ENCODE measurements at regions not wholly inside any gene's neighbourhood (a gene's known extent, or its start where the extent isn't known, plus 50 kb on each side); places are given as distances from the start of the nearest gene placed in this dataset.
A peak's percentile ranks its signal among the peaks of the same experiment; 100 is the strongest.

DNA sequence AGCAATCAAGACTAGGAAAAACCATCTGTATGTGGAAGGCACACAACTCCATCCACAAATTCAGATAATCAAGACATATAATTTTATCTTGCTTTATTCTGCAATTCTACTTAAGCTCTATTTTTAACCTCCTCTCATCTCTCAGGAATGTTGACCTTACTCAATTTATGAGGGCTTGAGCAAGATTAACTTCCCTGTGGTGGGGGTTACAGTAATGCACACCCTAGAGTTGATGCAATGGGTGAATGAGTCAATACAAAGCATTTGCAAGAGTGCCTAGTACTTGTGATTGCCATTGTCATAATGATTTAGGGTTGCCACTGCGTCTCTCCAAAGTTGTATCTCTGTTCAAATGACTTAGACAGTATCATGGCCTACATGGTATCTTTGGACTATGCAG lies 1598.4 kb upstream of the TMEM132C start:
- no peak for ATAC-seq
- H3K27ac Mint-ChIP-seq: no peak overlapping the region

GRCh38 chr12:126668961-126669360 lies 1598.0 kb upstream of the TMEM132C start:
- ATAC-seq: no peak
- H3K36me3 Mint-ChIP-seq (ENCODE audit: low read depth): no peaks in the 10 kb centered on the region
- H3K9me3 Mint-ChIP-seq: no peaks in the 10 kb centered on the region
- H3K4me1 Mint-ChIP-seq: no peaks in the 10 kb centered on the region
- no peak overlapping the region for H3K4me3 Mint-ChIP-seq
- H3K27ac Mint-ChIP-seq: no peak overlapping the region
- H3K27me3 Mint-ChIP-seq: no peaks in the 10 kb centered on the region
- DNase-seq: no peak

More for the DNA sequence above, 1598.4 kb upstream of the TMEM132C start:
- H3K36me3 Mint-ChIP-seq (ENCODE audit: low read depth): no peaks in the 10 kb centered on the region
- H3K9me3 Mint-ChIP-seq: no peaks in the 10 kb centered on the region
- no peaks in the 10 kb centered on the region for H3K27me3 Mint-ChIP-seq
- H3K4me1 Mint-ChIP-seq: no peaks in the 10 kb centered on the region
- H3K4me3 Mint-ChIP-seq: no peak overlapping the region
- DNase-seq: no peak

GRCh38 chr12:126676434-126676833 lies 1590.5 kb upstream of the TMEM132C start:
- no peaks in the 10 kb centered on the region for H3K4me1 Mint-ChIP-seq
- no peak overlapping the region for H3K4me3 Mint-ChIP-seq
- no peak for DNase-seq
- H3K9me3 Mint-ChIP-seq: no peaks in the 10 kb centered on the region
- no peaks in the 10 kb centered on the region for H3K27me3 Mint-ChIP-seq
- no peak for ATAC-seq
- no peaks in the 10 kb centered on the region for H3K36me3 Mint-ChIP-seq (ENCODE audit: low read depth)
- H3K27ac Mint-ChIP-seq: no peak overlapping the region

GRCh38 chr12:126681676-126682075 lies 1585.3 kb upstream of the TMEM132C start:
- DNase-seq (no peak), ATAC-seq (no peak)
- H3K4me3 Mint-ChIP-seq: no peak overlapping the region
- no peaks in the 10 kb centered on the region for H3K4me1 Mint-ChIP-seq
- no peaks in the 10 kb centered on the region for H3K36me3 Mint-ChIP-seq (ENCODE audit: low read depth)
- H3K9me3 Mint-ChIP-seq: peaks cover 8% of the 10 kb centered on the region
- no peaks in the 10 kb centered on the region for H3K27me3 Mint-ChIP-seq
- H3K27ac Mint-ChIP-seq: no peak overlapping the region

- H3K4me1 Mint-ChIP-seq: no peaks in the 10 kb centered on the region
- no peak overlapping the region for H3K4me3 Mint-ChIP-seq
- H3K36me3 Mint-ChIP-seq (ENCODE audit: low read depth): no peaks in the 10 kb centered on the region
- no peak for DNase-seq
- H3K27me3 Mint-ChIP-seq: no peaks in the 10 kb centered on the region
- no peak for ATAC-seq
- no peak overlapping the region for H3K27ac Mint-ChIP-seq
- H3K9me3 Mint-ChIP-seq: peaks cover 8% of the 10 kb centered on the region
Observed at GRCh38 chr12:126684703-126685102, 1582.3 kb upstream of the TMEM132C start.

DNA sequence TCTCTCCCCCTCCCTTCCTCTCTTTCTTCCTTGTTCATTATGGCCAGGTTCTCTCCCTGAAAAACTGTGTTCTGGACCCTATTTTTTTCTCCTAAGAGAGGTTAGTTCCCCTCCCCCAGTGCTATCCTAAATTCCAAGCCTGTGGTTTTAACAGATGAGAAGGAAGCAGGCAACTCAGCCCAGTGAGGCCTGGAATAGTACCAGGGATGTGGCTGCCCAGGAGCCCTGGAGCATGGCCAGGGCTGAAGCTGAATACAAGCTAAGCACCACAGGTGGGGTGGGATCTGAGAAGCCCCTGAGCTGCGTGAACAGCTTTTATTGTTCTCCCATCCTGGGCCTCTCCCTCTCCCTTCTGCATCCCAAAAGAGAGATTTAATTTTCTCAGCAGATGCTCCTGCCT lies 1581.3 kb upstream of the TMEM132C start:
- H3K27me3 Mint-ChIP-seq: no peaks in the 10 kb centered on the region
- DNase-seq (no peak), ATAC-seq (no peak)
- no peaks in the 10 kb centered on the region for H3K36me3 Mint-ChIP-seq (ENCODE audit: low read depth)
- H3K4me3 Mint-ChIP-seq: no peak overlapping the region
- no peak overlapping the region for H3K27ac Mint-ChIP-seq
- no peaks in the 10 kb centered on the region for H3K4me1 Mint-ChIP-seq
- peaks cover 8% of the 10 kb centered on the region for H3K9me3 Mint-ChIP-seq

DNA sequence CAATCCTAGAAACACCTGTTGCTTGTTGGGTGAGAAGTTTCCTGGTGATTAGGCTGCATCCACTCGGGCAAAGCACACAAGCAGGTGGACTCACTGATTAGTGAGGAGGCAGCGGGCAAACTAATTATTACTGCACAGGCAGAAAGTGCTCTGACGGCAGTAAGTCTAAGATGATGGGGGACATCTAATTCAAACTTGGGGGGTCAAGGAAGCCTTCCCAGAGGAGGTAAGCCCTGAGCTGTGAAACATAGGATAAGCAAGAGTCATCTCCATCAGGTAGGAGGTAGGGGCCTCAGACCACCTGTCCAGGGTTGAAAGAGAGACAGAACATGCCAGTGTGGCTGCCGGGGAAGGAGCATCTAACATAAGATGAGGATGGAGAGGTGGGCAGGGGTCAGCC lies 1578.4 kb upstream of the TMEM132C start:
- DNase-seq (no peak), ATAC-seq (no peak)
- Mint-ChIP-seq H3K36me3 (ENCODE audit: low read depth) (no peaks in the 10 kb centered on the region), H3K27me3 (no peaks in the 10 kb centered on the region), H3K9me3 (peaks cover 5% of the 10 kb centered on the region), H3K4me3 (no peak overlapping the region), H3K4me1 (no peaks in the 10 kb centered on the region), H3K27ac (no peak overlapping the region)

GRCh38 chr12:126700096-126700495 lies 1566.9 kb upstream of the TMEM132C start:
- H3K4me3 Mint-ChIP-seq: no peak overlapping the region
- no peak for DNase-seq
- no peaks in the 10 kb centered on the region for H3K36me3 Mint-ChIP-seq (ENCODE audit: low read depth)
- H3K4me1 Mint-ChIP-seq: no peaks in the 10 kb centered on the region
- no peak for ATAC-seq
- H3K27ac Mint-ChIP-seq: no peak overlapping the region
- no peaks in the 10 kb centered on the region for H3K27me3 Mint-ChIP-seq
- H3K9me3 Mint-ChIP-seq: peaks cover 3% of the 10 kb centered on the region

DNA sequence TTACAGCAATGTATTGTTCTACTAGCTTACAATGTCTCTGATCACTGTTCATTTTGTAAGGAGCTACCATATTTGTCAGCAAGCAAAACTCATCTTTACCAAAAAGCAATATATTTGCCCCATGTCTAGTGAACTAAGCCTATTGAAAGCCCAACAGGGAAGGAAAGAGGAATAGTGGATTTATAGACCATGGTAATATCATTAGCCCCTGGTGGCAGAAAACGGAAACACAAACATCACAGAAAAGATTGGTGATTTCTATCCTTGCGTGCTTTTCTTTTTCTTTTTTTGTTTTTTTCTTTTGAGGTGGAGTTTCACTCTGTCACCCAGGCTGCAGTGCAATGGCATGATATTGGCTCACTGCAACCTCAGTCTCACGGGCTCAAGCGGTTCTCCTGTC lies 1562.4 kb upstream of the TMEM132C start:
- Mint-ChIP-seq H3K9me3 (peaks cover 9% of the 10 kb centered on the region), H3K36me3 (ENCODE audit: low read depth) (no peaks in the 10 kb centered on the region), H3K4me1 (peaks cover 3% of the 10 kb centered on the region), H3K4me3 (no peak overlapping the region), H3K27me3 (no peaks in the 10 kb centered on the region), H3K27ac (no peak overlapping the region)
- DNase-seq (no peak), ATAC-seq (no peak)

DNA sequence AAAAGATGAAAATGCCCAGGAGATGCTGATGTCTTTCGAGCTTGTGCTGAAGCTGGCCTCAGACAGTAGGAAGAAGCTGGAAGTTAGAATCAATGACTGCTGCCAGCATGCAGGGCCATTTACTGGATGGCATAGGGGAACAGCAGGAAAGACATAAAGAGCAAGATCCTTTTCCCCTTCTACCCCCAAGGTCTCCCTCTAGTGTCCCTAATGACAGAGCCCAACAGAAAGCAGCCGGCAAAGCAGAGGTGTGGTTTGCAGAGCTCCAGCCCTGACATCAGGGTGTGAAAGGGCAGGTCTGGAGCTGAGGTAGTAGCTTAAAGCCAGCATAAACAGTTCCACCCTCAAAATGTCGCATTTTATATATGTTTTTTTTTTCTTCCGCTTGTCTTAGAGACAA lies 1560.7 kb upstream of the TMEM132C start:
- DNase-seq (no peak), ATAC-seq (no peak)
- no peak overlapping the region for H3K27ac Mint-ChIP-seq
- H3K4me3 Mint-ChIP-seq: no peak overlapping the region
- no peaks in the 10 kb centered on the region for H3K36me3 Mint-ChIP-seq (ENCODE audit: low read depth)
- H3K27me3 Mint-ChIP-seq: no peaks in the 10 kb centered on the region
- H3K4me1 Mint-ChIP-seq: peaks cover 3% of the 10 kb centered on the region
- peaks cover 5% of the 10 kb centered on the region for H3K9me3 Mint-ChIP-seq

GRCh38 chr12:126708492-126708896 lies 1558.5 kb upstream of the TMEM132C start:
- H3K4me1 Mint-ChIP-seq: peaks cover 3% of the 10 kb centered on the region
- H3K36me3 Mint-ChIP-seq (ENCODE audit: low read depth): no peaks in the 10 kb centered on the region
- no peaks in the 10 kb centered on the region for H3K27me3 Mint-ChIP-seq
- DNase-seq (no peak), ATAC-seq (peak; percentile 59)
- H3K27ac Mint-ChIP-seq: no peak overlapping the region
- no peak overlapping the region for H3K4me3 Mint-ChIP-seq
- H3K9me3 Mint-ChIP-seq: peaks cover 5% of the 10 kb centered on the region

DNA sequence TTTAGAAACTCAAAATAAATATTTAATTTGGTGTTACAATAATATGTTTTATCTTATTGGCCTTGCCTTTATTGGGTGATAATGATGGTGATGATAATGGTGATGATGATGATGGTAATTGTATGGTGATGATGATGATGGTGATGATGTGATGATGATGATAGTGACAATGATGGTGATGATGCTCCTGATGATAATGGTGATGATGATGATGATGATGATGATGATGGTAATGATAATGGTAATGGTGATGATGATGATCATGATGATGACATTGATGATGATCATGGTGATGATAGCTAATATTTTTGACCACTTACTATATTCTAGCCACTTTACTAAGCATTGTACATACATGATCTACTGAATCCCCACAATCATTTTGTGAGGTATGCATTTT lies 1548.6 kb upstream of the TMEM132C start:
- Mint-ChIP-seq H3K4me1 (no peaks in the 10 kb centered on the region), H3K27ac (no peak overlapping the region), H3K9me3 (peaks cover 22% of the 10 kb centered on the region), H3K27me3 (peaks cover under 1% of the 10 kb centered on the region), H3K36me3 (ENCODE audit: low read depth) (no peaks in the 10 kb centered on the region), H3K4me3 (no peak overlapping the region)
- DNase-seq: no peak
- ATAC-seq: no peak

GRCh38 chr12:126719912-126720705 lies 1546.9 kb upstream of the TMEM132C start:
- H3K4me1 Mint-ChIP-seq: no peaks in the 10 kb centered on the region
- H3K36me3 Mint-ChIP-seq (ENCODE audit: low read depth): no peaks in the 10 kb centered on the region
- H3K9me3 Mint-ChIP-seq: peaks cover 22% of the 10 kb centered on the region
- DNase-seq (no peak), ATAC-seq (no peak)
- peaks cover 13% of the 10 kb centered on the region for H3K27me3 Mint-ChIP-seq
- H3K4me3 Mint-ChIP-seq: no peak overlapping the region
- H3K27ac Mint-ChIP-seq: no peak overlapping the region

GRCh38 chr12:126726481-126727217 lies 1540.3 kb upstream of the TMEM132C start:
- Mint-ChIP-seq H3K36me3 (ENCODE audit: low read depth) (no peaks in the 10 kb centered on the region), H3K4me3 (no peak overlapping the region), H3K9me3 (peaks cover 4% of the 10 kb centered on the region), H3K4me1 (no peaks in the 10 kb centered on the region), H3K27me3 (peaks cover 30% of the 10 kb centered on the region), H3K27ac (no peak overlapping the region)
- DNase-seq (no peak), ATAC-seq (no peak)
